Endothelial cell of umbilical vein (primary cell): ENCODE measurements at regions not wholly inside any gene's neighbourhood (a gene's known extent, or its start where the extent isn't known, plus 50 kb on each side); places are given as distances from the start of the nearest gene placed in this dataset.

Experiments used
- BruUV-seq: library from RNA; stranded (reverse); fragments of 400-500 nt; replicated peaks from 2 replicates; lab custom pipeline; 2021; lab: Mats Ljungman, UMichigan
- CTCF ChIA-PET: fragments of 300-600, 350-600 bp; sonication (Branson Sonifier 250); formaldehyde crosslinking; loops from one replicate; lab custom pipeline; 2021; ENCODE audit warnings: antibody characterized with exemption, inconsistent platforms; lab: Charles Lee
- POLR2A ChIA-PET: fragments of 300-600, 350-600 bp; sonication (Branson Sonifier 250); formaldehyde crosslinking; loops from one replicate; lab custom pipeline; 2021; ENCODE audit warnings: antibody characterized with exemption, inconsistent platforms; lab: Charles Lee
- DNase-seq: peaks from one replicate; pipeline ENCODE4 v3.0.0-alpha.2; 2011; ENCODE audit warnings: low read depth, low spot score
- FAIRE-seq: peaks from 2 replicates; lab custom pipeline; 2011; peaks lifted over from hg19 to GRCh38; lab: Jason Lieb, UNC
- H2AFZ ChIP-seq: 2 replicates; pipeline ENCODE4 v1.6.0; 2012; ENCODE audit warnings: low read depth, low read length, control low read depth, inconsistent platforms
- H3K27ac ChIP-seq: 2 replicates; pipeline ENCODE4 v1.5.1; 2011; ENCODE audit warnings: low read depth, mild to moderate bottlenecking, control low read depth, low read length, moderate library complexity; ENCODE audit not compliant: insufficient read depth
- H3K27me3 ChIP-seq, 2 experiments: 2 replicates each; pipeline versions ENCODE4 v1.6.0 to v1.6.1; 2011; ENCODE audit warnings: low read length in 2 of 2, mixed read lengths in 1 of 2; ENCODE audit not compliant: control insufficient read depth in 2 of 2, insufficient read depth in 2 of 2
- H3K36me3 ChIP-seq, 2 experiments: 2 replicates in 1 of 2; 3 replicates in 1 of 2; pipeline ENCODE4 v1.5.1; 2011; ENCODE audit warnings: low read length in 2 of 2, mild to moderate bottlenecking in 1 of 2, moderate library complexity in 1 of 2; ENCODE audit not compliant: control insufficient read depth in 2 of 2, insufficient read depth in 2 of 2; ENCODE audit errors: extremely low read depth in 1 of 2
- H3K4me1 ChIP-seq: 3 replicates; pipeline ENCODE4 v1.5.1; 2011; ENCODE audit warnings: mild to moderate bottlenecking, low read length; ENCODE audit not compliant: control insufficient read depth, insufficient read depth; ENCODE audit errors: extremely low read depth
- H3K4me2 ChIP-seq: 2 replicates; pipeline ENCODE4 v1.6.1; 2011; ENCODE audit warnings: low read length, control low read depth, mixed read lengths; ENCODE audit not compliant: insufficient read depth
- H3K4me3 ChIP-seq, 3 experiments: fragments of 200-600 bp in 1 of 3; sonication (generic), shearing (Covaris generic) in 1 of 3; replicated peaks in 1 of 3; 2 replicates each; pipeline ENCODE4 v1.5.1; 2011 to 2016; ENCODE audit warnings: control low read depth in 3 of 3, low read length in 3 of 3, mild to moderate bottlenecking in 2 of 3, inconsistent platforms in 1 of 3, low read depth in 1 of 3, moderate library complexity in 1 of 3; ENCODE audit not compliant: insufficient read depth in 1 of 3
- H3K79me2 ChIP-seq: 2 replicates; pipeline ENCODE4 v1.6.0; 2012; ENCODE audit warnings: low read length, inconsistent platforms; ENCODE audit not compliant: control insufficient read depth, insufficient read depth
- H3K9ac ChIP-seq: replicated peaks from 2 replicates; pipeline ENCODE3; 2011; ENCODE audit warnings: low read length, control low read depth; ENCODE audit not compliant: insufficient read depth; ENCODE audit errors: extremely low read depth
- H3K9me1 ChIP-seq: replicated peaks from 3 replicates; pipeline ENCODE4 v1.6.0; 2011; ENCODE audit warnings: mild to moderate bottlenecking, low read length; ENCODE audit not compliant: control insufficient read depth, insufficient read depth; ENCODE audit errors: extremely low read depth
- H3K9me3 ChIP-seq: replicated peaks from 2 replicates; pipeline ENCODE4 v1.5.1; 2012; ENCODE audit warnings: low read length, inconsistent platforms; ENCODE audit not compliant: control insufficient read depth, insufficient read depth
- H4K20me1 ChIP-seq: replicated peaks from 2 replicates; pipeline ENCODE3; 2011; ENCODE audit warnings: mild to moderate bottlenecking, low read length; ENCODE audit not compliant: control insufficient read depth, insufficient read depth; ENCODE audit errors: extremely low read depth
- EZH2 ChIP-seq: IDR thresholded peaks from 2 replicates; pipeline ENCODE4 v1.6.1; 2012; ENCODE audit warnings: borderline replicate concordance, low read depth, mild to moderate bottlenecking, moderate library complexity, low read length, inconsistent platforms; ENCODE audit not compliant: severe bottlenecking
- JUN ChIP-seq: IDR thresholded peaks from 2 replicates; pipeline ENCODE4 v1.6.1; 2011; ENCODE audit warnings: borderline replicate concordance, low read depth; ENCODE audit not compliant: insufficient read length, insufficient read depth
- MYC ChIP-seq: IDR thresholded peaks from one replicate; pipeline ENCODE4 v1.6.1; 2011; ENCODE audit warnings: mild to moderate bottlenecking, low read depth, low read length
- dilution Hi-C: fragments of 300-500 bp; cut with MboI; formaldehyde crosslinking; loops from one replicate; pipeline ENCODE4 v1.15.0; 2019; ENCODE audit warnings: low sequenced_read_pairs; ENCODE audit not compliant: extremely low pct_ligation_motif_present
- intact Hi-C: fragments of 100-400 bp; cut with micrococcal nuclease; formaldehyde crosslinking; loops from one replicate; pipeline ENCODE4 v1.10.0; 2022
- TF ChIP-seq, protein P1 (sequence below), 2 donors: IDR thresholded peaks; 1 replicate in 1 of 2; 2 replicates in 1 of 2; pipeline ENCODE4 v1.5.1; 2011; ENCODE audit warnings: low read length in 2 of 2, mild to moderate bottlenecking in 2 of 2, moderate library complexity in 2 of 2, control low read depth in 1 of 2, inconsistent platforms in 1 of 2, low read depth in 1 of 2; ENCODE audit not compliant: insufficient read depth in 1 of 2; ENCODE audit errors: extremely low read depth in 1 of 2

DNA sequence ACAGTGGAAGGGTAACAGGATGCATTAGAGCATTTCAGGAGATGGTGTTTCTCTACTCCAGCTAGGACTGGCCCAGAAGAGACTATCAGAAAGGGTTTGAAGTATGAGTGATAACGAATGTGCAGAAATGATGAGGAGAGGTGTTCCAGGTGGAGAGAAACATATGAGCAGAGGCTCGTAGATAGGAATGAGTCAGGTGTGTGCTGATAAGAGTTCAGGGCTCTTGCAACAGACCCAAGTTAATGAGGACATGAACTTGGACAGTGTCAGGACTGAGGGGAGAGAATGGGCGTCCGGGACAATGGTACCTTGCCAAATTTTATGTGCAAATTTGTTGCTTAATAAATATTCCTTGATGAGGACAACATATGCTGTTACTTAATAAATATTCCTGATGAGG, 183.9 kb upstream of the NFIA start:
- Histone ChIP-seq H3K9ac (no peak overlapping the region), H3K9me3 (no peaks in the 10 kb centered on the region), H4K20me1 (no peaks in the 10 kb centered on the region), H3K27me3 (no peaks in the 10 kb centered on the region), H3K4me2 (no peak overlapping the region), H2AFZ (no peak overlapping the region), H3K9me1 (no peaks in the 10 kb centered on the region), H3K36me3 (no peaks in the 10 kb centered on the region), H3K27ac (no peak overlapping the region), H3K79me2 (no peaks in the 10 kb centered on the region), H3K4me1 (no peaks in the 10 kb centered on the region), H3K4me3 (no peak overlapping the region)
- BruUV-seq, result no TSS peak
- FAIRE-seq (no peak), DNase-seq (no peak)
- TF ChIP-seq EZH2, result no peak
- no peak for TF ChIP-seq MYC
- TF ChIP-seq, protein P1, sequence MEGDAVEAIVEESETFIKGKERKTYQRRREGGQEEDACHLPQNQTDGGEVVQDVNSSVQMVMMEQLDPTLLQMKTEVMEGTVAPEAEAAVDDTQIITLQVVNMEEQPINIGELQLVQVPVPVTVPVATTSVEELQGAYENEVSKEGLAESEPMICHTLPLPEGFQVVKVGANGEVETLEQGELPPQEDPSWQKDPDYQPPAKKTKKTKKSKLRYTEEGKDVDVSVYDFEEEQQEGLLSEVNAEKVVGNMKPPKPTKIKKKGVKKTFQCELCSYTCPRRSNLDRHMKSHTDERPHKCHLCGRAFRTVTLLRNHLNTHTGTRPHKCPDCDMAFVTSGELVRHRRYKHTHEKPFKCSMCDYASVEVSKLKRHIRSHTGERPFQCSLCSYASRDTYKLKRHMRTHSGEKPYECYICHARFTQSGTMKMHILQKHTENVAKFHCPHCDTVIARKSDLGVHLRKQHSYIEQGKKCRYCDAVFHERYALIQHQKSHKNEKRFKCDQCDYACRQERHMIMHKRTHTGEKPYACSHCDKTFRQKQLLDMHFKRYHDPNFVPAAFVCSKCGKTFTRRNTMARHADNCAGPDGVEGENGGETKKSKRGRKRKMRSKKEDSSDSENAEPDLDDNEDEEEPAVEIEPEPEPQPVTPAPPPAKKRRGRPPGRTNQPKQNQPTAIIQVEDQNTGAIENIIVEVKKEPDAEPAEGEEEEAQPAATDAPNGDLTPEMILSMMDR (IDR thresholded peaks at IDR 0.05; ENCODE audit: extremely low read depth in 1 of 2, insufficient read depth in 1 of 2, low read depth in 1 of 2, low read length in 2 of 2), result no peak
- ChIA-PET CTCF (interaction anchor here (0.6 kb wide), 1 partner anchor 616 kb away, joined by 3 read pairs; no protein-coding TSS in a partner anchor), POLR2A (no interaction called here)
- dilution Hi-C loops (no loop called here), intact Hi-C loops (no loop called here)

DNA sequence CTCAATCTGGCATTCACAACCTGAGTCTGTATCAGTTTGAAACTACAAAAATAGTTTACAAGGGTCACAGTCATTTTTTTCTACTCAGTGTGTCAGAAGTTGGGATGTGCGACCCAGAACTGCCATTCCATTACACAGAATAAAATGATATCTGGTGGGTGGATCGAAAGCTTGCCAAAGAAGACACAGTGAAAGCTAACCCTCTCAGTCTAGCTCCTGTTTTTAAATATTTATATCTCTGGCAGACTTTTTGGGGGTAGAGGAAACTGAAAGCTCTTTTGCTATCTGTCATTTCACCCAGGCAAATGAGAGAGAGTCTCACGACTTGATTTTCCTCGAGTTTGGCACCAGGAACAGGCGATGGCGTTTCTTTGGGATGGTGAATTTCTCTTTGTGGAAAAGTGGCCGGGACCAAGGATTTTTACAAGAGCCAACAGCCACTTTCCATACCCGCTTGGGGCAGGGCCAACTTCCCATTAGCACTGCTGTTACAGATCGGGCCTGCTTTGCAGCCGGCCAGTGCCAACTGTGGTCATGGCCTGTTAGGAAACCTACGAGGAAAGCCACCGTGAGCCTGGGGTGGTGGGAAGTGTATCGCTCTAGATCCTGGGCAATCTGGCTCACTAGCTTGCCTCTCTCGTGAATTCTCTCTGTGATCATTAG, 185.5 kb upstream of the NFIA start:
- no peak overlapping the region for H3K9ac ChIP-seq
- no peak overlapping the region for H3K4me2 ChIP-seq
- DNase-seq (no peak), FAIRE-seq (no peak)
- BruUV-seq, result no TSS peak
- no peaks in the 10 kb centered on the region for H3K9me1 ChIP-seq
- H3K27me3 ChIP-seq, result no peaks in the 10 kb centered on the region
- dilution Hi-C loops (no loop called here), intact Hi-C loops (no loop called here)
- ChIA-PET CTCF (interaction anchor here (1.1 kb wide), 1 partner anchor 13 kb away, joined by 4 read pairs; no protein-coding TSS in a partner anchor), POLR2A (interaction anchor here (0.7 kb wide), 1 partner anchor 332 kb away, joined by 7 read pairs; no protein-coding TSS in a partner anchor)
- no peaks in the 10 kb centered on the region for H3K36me3 ChIP-seq
- H3K79me2 ChIP-seq, result no peaks in the 10 kb centered on the region
- no peaks in the 10 kb centered on the region for H4K20me1 ChIP-seq
- no peak for TF ChIP-seq JUN
- TF ChIP-seq, protein P1 (IDR thresholded peaks at IDR 0.05; ENCODE audit: extremely low read depth in 1 of 2, insufficient read depth in 1 of 2, low read depth in 1 of 2, low read length in 2 of 2), result no peak
- H3K4me3 ChIP-seq, result no peak overlapping the region
- no peak overlapping the region for H2AFZ ChIP-seq
- H3K4me1 ChIP-seq, result no peaks in the 10 kb centered on the region
- H3K27ac ChIP-seq, result no peak overlapping the region
- H3K9me3 ChIP-seq, result no peaks in the 10 kb centered on the region
